Neural cell (in vitro differentiated cells): ENCODE measurements at regions not wholly inside any gene's neighbourhood (a gene's known extent, or its start where the extent isn't known, plus 50 kb on each side); places are given as distances from the start of the nearest gene placed in this dataset.

ENCODE experiments used
- EP300 ChIP-seq: fragments of 450-650 bp; conservative IDR thresholded peaks from 2 replicates; pipeline ENCODE4 v1.6.1; 2014; ENCODE audit warnings: antibody characterized with exemption, mild to moderate bottlenecking, moderate library complexity; ENCODE audit not compliant: poor library complexity, severe bottlenecking
- MXI1 ChIP-seq: fragments of 450-650 bp; conservative IDR thresholded peaks from 2 replicates; pipeline ENCODE4 v1.6.1; 2014; ENCODE audit warnings: antibody characterized with exemption, mild to moderate bottlenecking; ENCODE audit not compliant: poor library complexity, severe bottlenecking
- SMC3 ChIP-seq: fragments of 450-650 bp; conservative IDR thresholded peaks from 2 replicates; pipeline ENCODE4 v1.6.1; 2014; ENCODE audit warnings: antibody characterized with exemption, mild to moderate bottlenecking, moderate library complexity; ENCODE audit not compliant: poor library complexity
- TAF1 ChIP-seq: IDR thresholded peaks from 2 replicates; pipeline ENCODE4 v1.6.1; 2012; ENCODE audit warnings: low read depth
- TF ChIP-seq, protein P1 (sequence below): fragments of 450-650 bp; IDR thresholded peaks from 2 replicates; pipeline ENCODE4 v1.5.1; 2014; ENCODE audit warnings: antibody characterized with exemption, mild to moderate bottlenecking, moderate library complexity; ENCODE audit not compliant: poor library complexity, severe bottlenecking
- TF ChIP-seq, protein P2 (sequence below): IDR thresholded peaks from 2 replicates; pipeline ENCODE4 v1.6.1; 2012; ENCODE audit warnings: borderline replicate concordance

DNA sequence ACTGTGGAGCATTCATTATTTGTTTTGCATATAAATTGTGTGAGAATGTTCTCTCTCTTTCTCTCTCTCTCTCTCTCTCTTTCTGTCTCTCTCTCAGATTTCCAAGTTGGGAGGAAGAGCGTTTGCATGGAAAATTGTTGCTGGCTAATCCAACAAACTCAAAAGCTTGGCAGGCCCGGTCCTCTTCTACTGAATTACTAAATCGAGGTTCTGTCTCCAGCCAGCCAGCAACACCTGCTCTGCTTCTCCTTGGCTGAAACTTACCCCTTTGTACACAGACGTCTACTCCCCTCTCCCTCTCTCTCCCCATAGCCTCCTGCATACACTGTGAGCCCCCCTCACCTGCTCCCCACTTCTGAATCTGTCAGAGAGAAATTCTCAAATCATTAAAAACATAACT lies 996.4 kb upstream of the AUTS2 start:
- TF ChIP-seq, protein P1, sequence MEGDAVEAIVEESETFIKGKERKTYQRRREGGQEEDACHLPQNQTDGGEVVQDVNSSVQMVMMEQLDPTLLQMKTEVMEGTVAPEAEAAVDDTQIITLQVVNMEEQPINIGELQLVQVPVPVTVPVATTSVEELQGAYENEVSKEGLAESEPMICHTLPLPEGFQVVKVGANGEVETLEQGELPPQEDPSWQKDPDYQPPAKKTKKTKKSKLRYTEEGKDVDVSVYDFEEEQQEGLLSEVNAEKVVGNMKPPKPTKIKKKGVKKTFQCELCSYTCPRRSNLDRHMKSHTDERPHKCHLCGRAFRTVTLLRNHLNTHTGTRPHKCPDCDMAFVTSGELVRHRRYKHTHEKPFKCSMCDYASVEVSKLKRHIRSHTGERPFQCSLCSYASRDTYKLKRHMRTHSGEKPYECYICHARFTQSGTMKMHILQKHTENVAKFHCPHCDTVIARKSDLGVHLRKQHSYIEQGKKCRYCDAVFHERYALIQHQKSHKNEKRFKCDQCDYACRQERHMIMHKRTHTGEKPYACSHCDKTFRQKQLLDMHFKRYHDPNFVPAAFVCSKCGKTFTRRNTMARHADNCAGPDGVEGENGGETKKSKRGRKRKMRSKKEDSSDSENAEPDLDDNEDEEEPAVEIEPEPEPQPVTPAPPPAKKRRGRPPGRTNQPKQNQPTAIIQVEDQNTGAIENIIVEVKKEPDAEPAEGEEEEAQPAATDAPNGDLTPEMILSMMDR: no peak
- TF ChIP-seq EP300: no peak
- TF ChIP-seq, protein P2, sequence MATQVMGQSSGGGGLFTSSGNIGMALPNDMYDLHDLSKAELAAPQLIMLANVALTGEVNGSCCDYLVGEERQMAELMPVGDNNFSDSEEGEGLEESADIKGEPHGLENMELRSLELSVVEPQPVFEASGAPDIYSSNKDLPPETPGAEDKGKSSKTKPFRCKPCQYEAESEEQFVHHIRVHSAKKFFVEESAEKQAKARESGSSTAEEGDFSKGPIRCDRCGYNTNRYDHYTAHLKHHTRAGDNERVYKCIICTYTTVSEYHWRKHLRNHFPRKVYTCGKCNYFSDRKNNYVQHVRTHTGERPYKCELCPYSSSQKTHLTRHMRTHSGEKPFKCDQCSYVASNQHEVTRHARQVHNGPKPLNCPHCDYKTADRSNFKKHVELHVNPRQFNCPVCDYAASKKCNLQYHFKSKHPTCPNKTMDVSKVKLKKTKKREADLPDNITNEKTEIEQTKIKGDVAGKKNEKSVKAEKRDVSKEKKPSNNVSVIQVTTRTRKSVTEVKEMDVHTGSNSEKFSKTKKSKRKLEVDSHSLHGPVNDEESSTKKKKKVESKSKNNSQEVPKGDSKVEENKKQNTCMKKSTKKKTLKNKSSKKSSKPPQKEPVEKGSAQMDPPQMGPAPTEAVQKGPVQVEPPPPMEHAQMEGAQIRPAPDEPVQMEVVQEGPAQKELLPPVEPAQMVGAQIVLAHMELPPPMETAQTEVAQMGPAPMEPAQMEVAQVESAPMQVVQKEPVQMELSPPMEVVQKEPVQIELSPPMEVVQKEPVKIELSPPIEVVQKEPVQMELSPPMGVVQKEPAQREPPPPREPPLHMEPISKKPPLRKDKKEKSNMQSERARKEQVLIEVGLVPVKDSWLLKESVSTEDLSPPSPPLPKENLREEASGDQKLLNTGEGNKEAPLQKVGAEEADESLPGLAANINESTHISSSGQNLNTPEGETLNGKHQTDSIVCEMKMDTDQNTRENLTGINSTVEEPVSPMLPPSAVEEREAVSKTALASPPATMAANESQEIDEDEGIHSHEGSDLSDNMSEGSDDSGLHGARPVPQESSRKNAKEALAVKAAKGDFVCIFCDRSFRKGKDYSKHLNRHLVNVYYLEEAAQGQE: no peak
- no peak for TF ChIP-seq MXI1
- TF ChIP-seq SMC3: no peak
- TF ChIP-seq TAF1: no peak
